ENCODE measurements at regions not wholly inside any gene's neighbourhood (a gene's known extent, or its start where the extent isn't known, plus 50 kb on each side); places are given as distances from the start of the nearest gene placed in this dataset.

GRCh38 chr4:144819591-144819990, 173.6 kb downstream of the HHIP start:
- no peak overlapping the region for H3K4me3 ChIP-seq (ENCODE audit: control insufficient read depth in 1 of 2, extremely low read depth in 1 of 2, low read length in 1 of 2)
- no peaks in the 10 kb centered on the region for H3K4me1 Mint-ChIP-seq
- ATAC-seq (replicated peaks in 1 of 4) (no peak), DNase-seq (no peak)
- ChIA-PET POLR2A (no interaction called here), CTCF (no interaction called here)
- H3K9me3 Mint-ChIP-seq = peaks cover 0 to 10% (median 3%) of the 10 kb centered on the region in 3 donors
- H3K27ac Mint-ChIP-seq = no peak overlapping the region
- H3K4me1 ChIP-seq (ENCODE audit: control insufficient read depth in 1 of 2, extremely low read depth in 1 of 2, insufficient read depth in 2 of 2, low read length in 2 of 2) = no peaks in the 10 kb centered on the region
- H3K4me3 Mint-ChIP-seq = no peak overlapping the region
- no peaks in the 10 kb centered on the region for H3K27me3 Mint-ChIP-seq
- H3K36me3 Mint-ChIP-seq = no peaks in the 10 kb centered on the region
- H3K36me3 ChIP-seq (ENCODE audit: control insufficient read depth in 2 of 2, extremely low read depth in 1 of 2, insufficient read depth in 1 of 2, low read length in 1 of 2) = no peaks in the 10 kb centered on the region
- no peaks in the 10 kb centered on the region for H3K27me3 ChIP-seq (replicated peaks in 1 of 2; ENCODE audit: control insufficient read depth in 2 of 2, extremely low read depth in 1 of 2, insufficient read depth in 2 of 2, low read length in 1 of 2)
- no CpG with 5 or more reads among the region's 3 CpGs for WGBS (ENCODE audit: insufficient coverage)
- H3K9me3 ChIP-seq = no peaks in the 10 kb centered on the region
- H3K27ac ChIP-seq (ENCODE audit: low read length) = no peak overlapping the region

- H3K36me3 Mint-ChIP-seq = no peaks in the 10 kb centered on the region
- no CpG with 5 or more reads among the region's 2 CpGs for WGBS (ENCODE audit: insufficient coverage)
- CTCF ChIA-PET = no interaction called here
- H3K27ac Mint-ChIP-seq = no peak overlapping the region
- no peak overlapping the region for H3K4me3 Mint-ChIP-seq
- H3K27me3 Mint-ChIP-seq = no peaks in the 10 kb centered on the region
- H3K4me3 ChIP-seq (ENCODE audit: control insufficient read depth in 1 of 2, extremely low read depth in 1 of 2, low read length in 1 of 2) = no peak overlapping the region
- no peaks in the 10 kb centered on the region for H3K4me1 ChIP-seq (ENCODE audit: control insufficient read depth in 1 of 2, extremely low read depth in 1 of 2, insufficient read depth in 2 of 2, low read length in 2 of 2)
- no peaks in the 10 kb centered on the region for H3K27me3 ChIP-seq (replicated peaks in 1 of 2; ENCODE audit: control insufficient read depth in 2 of 2, extremely low read depth in 1 of 2, insufficient read depth in 2 of 2, low read length in 1 of 2)
- H3K4me1 Mint-ChIP-seq = no peaks in the 10 kb centered on the region
- H3K36me3 ChIP-seq (ENCODE audit: control insufficient read depth in 2 of 2, extremely low read depth in 1 of 2, insufficient read depth in 1 of 2, low read length in 1 of 2) = no peaks in the 10 kb centered on the region
- POLR2A ChIA-PET = no interaction called here
- ATAC-seq (replicated peaks in 1 of 4) = no peak
- no peaks in the 10 kb centered on the region for H3K9me3 ChIP-seq
- H3K27ac ChIP-seq (ENCODE audit: low read length) = no peak overlapping the region
- H3K9me3 Mint-ChIP-seq = peaks cover 0 to 10% (median 1%) of the 10 kb centered on the region in 3 donors
- no peak for DNase-seq
Measured at GRCh38 chr4:144820011-144820727, 174.2 kb downstream of the HHIP start.

GRCh38 chr4:144820728-144821085, 174.8 kb downstream of the HHIP start:
- H3K4me1 Mint-ChIP-seq = no peaks in the 10 kb centered on the region
- H3K4me3 ChIP-seq (ENCODE audit: control insufficient read depth in 1 of 2, extremely low read depth in 1 of 2, low read length in 1 of 2) = no peak overlapping the region
- no CpG with 5 or more reads among the region's 2 CpGs for WGBS (ENCODE audit: insufficient coverage)
- peaks cover 0 to 10% (median 0%) of the 10 kb centered on the region in 3 donors for H3K9me3 Mint-ChIP-seq
- no peaks in the 10 kb centered on the region for H3K9me3 ChIP-seq
- ATAC-seq (replicated peaks in 1 of 4) (no peak), DNase-seq (no peak)
- H3K27me3 ChIP-seq (replicated peaks in 1 of 2; ENCODE audit: control insufficient read depth in 2 of 2, extremely low read depth in 1 of 2, insufficient read depth in 2 of 2, low read length in 1 of 2) = no peaks in the 10 kb centered on the region
- no peaks in the 10 kb centered on the region for H3K27me3 Mint-ChIP-seq
- H3K36me3 Mint-ChIP-seq = no peaks in the 10 kb centered on the region
- H3K36me3 ChIP-seq (ENCODE audit: control insufficient read depth in 2 of 2, extremely low read depth in 1 of 2, insufficient read depth in 1 of 2, low read length in 1 of 2) = no peaks in the 10 kb centered on the region
- ChIA-PET CTCF (no interaction called here), POLR2A (no interaction called here)
- no peak overlapping the region for H3K4me3 Mint-ChIP-seq
- H3K27ac ChIP-seq (ENCODE audit: low read length) = no peak overlapping the region
- no peak overlapping the region for H3K27ac Mint-ChIP-seq
- no peaks in the 10 kb centered on the region for H3K4me1 ChIP-seq (ENCODE audit: control insufficient read depth in 1 of 2, extremely low read depth in 1 of 2, insufficient read depth in 2 of 2, low read length in 2 of 2)

- Histone ChIP-seq H3K27me3 (replicated peaks in 1 of 2; ENCODE audit: control insufficient read depth in 2 of 2, extremely low read depth in 1 of 2, insufficient read depth in 2 of 2, low read length in 1 of 2) (peaks cover 0 to 1% of the 10 kb centered on the region in 2 experiments), H3K27ac (ENCODE audit: low read length) (no peak overlapping the region), H3K9me3 (no peaks in the 10 kb centered on the region), H3K4me1 (ENCODE audit: control insufficient read depth in 1 of 2, extremely low read depth in 1 of 2, insufficient read depth in 2 of 2, low read length in 2 of 2) (no peaks in the 10 kb centered on the region), H3K36me3 (ENCODE audit: control insufficient read depth in 2 of 2, extremely low read depth in 1 of 2, insufficient read depth in 1 of 2, low read length in 1 of 2) (no peaks in the 10 kb centered on the region), H3K4me3 (ENCODE audit: control insufficient read depth in 1 of 2, extremely low read depth in 1 of 2, low read length in 1 of 2) (no peak overlapping the region)
- H3K27me3 Mint-ChIP-seq = no peaks in the 10 kb centered on the region
- no peak overlapping the region for H3K27ac Mint-ChIP-seq
- H3K4me3 Mint-ChIP-seq = no peak overlapping the region
- peaks cover 0 to 3% (median 2%) of the 10 kb centered on the region in 3 donors for H3K9me3 Mint-ChIP-seq
- no peaks in the 10 kb centered on the region for H3K4me1 Mint-ChIP-seq
- ATAC-seq (replicated peaks in 1 of 4) (no peak), DNase-seq (no peak)
- CTCF ChIA-PET = no interaction called here
- POLR2A ChIA-PET = no interaction called here
- 50% methylated on average over 1 of the region's 2 CpGs for WGBS (ENCODE audit: insufficient coverage)
- no peaks in the 10 kb centered on the region for H3K36me3 Mint-ChIP-seq
Measured at GRCh38 chr4:144831971-144832370, 186.0 kb downstream of the HHIP start.

DNA sequence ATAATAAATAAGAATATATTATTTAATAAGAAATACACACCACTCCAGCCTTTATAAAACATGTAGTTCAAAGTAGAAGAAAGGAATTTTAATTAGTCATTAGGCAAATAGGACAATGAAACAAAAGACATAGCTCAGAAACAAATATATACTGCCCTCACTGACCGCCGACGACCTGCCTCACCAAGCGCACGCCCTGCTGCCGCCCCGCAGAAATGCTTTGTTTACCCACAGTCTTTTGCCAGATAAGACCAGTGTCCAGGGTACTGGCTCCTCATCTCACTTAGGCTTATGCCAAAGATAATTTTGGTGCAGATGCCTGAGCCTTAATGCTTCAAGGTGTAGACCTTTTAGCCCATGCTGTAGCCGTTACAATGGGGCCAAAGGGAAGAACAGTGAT, 199.5 kb downstream of the HHIP start:
- Histone ChIP-seq H3K27me3 (replicated peaks in 1 of 2; ENCODE audit: control insufficient read depth in 2 of 2, extremely low read depth in 1 of 2, insufficient read depth in 2 of 2, low read length in 1 of 2) (no peaks in the 10 kb centered on the region), H3K9me3 (no peaks in the 10 kb centered on the region), H3K27ac (ENCODE audit: low read length) (no peak overlapping the region), H3K4me1 (ENCODE audit: control insufficient read depth in 1 of 2, extremely low read depth in 1 of 2, insufficient read depth in 2 of 2, low read length in 2 of 2) (no peaks in the 10 kb centered on the region), H3K36me3 (ENCODE audit: control insufficient read depth in 2 of 2, extremely low read depth in 1 of 2, insufficient read depth in 1 of 2, low read length in 1 of 2) (no peaks in the 10 kb centered on the region), H3K4me3 (ENCODE audit: control insufficient read depth in 1 of 2, extremely low read depth in 1 of 2, low read length in 1 of 2) (no peak overlapping the region)
- WGBS (ENCODE audit: insufficient coverage) = 94% methylated on average over 8 of the region's 8 CpGs
- no peaks in the 10 kb centered on the region for H3K4me1 Mint-ChIP-seq
- H3K27me3 Mint-ChIP-seq = no peaks in the 10 kb centered on the region
- H3K36me3 Mint-ChIP-seq = no peaks in the 10 kb centered on the region
- no peak for ATAC-seq (replicated peaks in 1 of 4)
- no peak for DNase-seq
- H3K9me3 Mint-ChIP-seq = peaks cover 9 to 17% (median 17%) of the 10 kb centered on the region in 3 donors
- ChIA-PET POLR2A (no interaction called here), CTCF (no interaction called here)
- no peak overlapping the region for H3K27ac Mint-ChIP-seq
- no peak overlapping the region for H3K4me3 Mint-ChIP-seq

DNA sequence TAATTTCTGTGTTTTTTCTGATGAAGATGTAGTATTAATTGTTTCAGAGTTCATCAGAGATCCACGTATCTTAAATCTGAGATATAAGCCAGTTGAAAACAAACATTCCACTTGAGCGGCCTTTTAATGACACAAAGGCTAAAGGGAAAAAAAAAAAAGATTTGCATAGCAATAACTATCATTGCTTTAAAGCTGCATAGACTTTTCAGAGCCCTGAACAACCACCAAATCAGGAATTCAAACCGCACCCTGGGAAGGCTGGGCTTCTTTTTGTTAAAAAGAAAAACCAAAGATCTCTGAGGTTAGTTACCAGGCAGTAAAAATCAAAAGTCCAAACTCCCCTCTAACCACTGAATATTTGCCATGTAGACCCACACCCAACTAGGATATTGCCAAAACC, 206.0 kb downstream of the HHIP start:
- no peak for DNase-seq
- Histone ChIP-seq H3K36me3 (ENCODE audit: control insufficient read depth in 2 of 2, extremely low read depth in 1 of 2, insufficient read depth in 1 of 2, low read length in 1 of 2) (no peaks in the 10 kb centered on the region), H3K27ac (ENCODE audit: low read length) (no peak overlapping the region), H3K4me1 (ENCODE audit: control insufficient read depth in 1 of 2, extremely low read depth in 1 of 2, insufficient read depth in 2 of 2, low read length in 2 of 2) (no peaks in the 10 kb centered on the region), H3K9me3 (no peaks in the 10 kb centered on the region), H3K4me3 (ENCODE audit: control insufficient read depth in 1 of 2, extremely low read depth in 1 of 2, low read length in 1 of 2) (no peak overlapping the region), H3K27me3 (replicated peaks in 1 of 2; ENCODE audit: control insufficient read depth in 2 of 2, extremely low read depth in 1 of 2, insufficient read depth in 2 of 2, low read length in 1 of 2) (no peaks in the 10 kb centered on the region)
- Mint-ChIP-seq H3K36me3 (no peaks in the 10 kb centered on the region), H3K27ac (no peak overlapping the region), H3K4me3 (no peak overlapping the region), H3K27me3 (no peaks in the 10 kb centered on the region), H3K4me1 (no peaks in the 10 kb centered on the region), H3K9me3 (peaks cover 5 to 7% (median 7%) of the 10 kb centered on the region in 3 donors)
- POLR2A ChIA-PET = no interaction called here
- CTCF ChIA-PET = interaction anchor here in 1 of 2 donors (0.6 kb wide), 1 partner anchor 705 kb away, joined by 3 read pairs; no protein-coding TSS in a partner anchor
- no peak for ATAC-seq (replicated peaks in 1 of 4)
- 60% methylated on average over 1 of the region's 3 CpGs for WGBS (ENCODE audit: insufficient coverage)

DNA sequence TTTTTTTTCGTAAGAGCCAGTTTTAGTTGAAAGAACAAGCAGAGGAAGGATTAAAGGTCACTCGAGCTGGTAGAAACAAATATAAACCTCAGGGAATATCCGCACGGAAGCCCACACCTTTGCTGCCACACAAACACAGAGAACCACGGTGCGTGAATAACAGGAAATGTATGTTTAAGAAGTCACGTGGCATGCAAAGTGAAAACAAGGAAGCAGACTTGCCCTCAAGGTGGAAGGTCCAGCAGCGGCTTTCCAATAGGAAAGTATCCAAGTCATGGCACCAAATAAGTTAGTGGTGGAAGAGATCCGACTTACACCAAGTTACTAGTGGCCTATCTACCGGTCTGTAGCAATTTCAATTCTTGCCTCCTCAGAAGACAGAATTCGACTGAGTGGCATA, 215.5 kb downstream of the HHIP start:
- Histone ChIP-seq H3K27me3 (replicated peaks in 1 of 2; ENCODE audit: control insufficient read depth in 2 of 2, extremely low read depth in 1 of 2, insufficient read depth in 2 of 2, low read length in 1 of 2) (no peaks in the 10 kb centered on the region), H3K4me1 (ENCODE audit: control insufficient read depth in 1 of 2, extremely low read depth in 1 of 2, insufficient read depth in 2 of 2, low read length in 2 of 2) (no peaks in the 10 kb centered on the region), H3K4me3 (ENCODE audit: control insufficient read depth in 1 of 2, extremely low read depth in 1 of 2, low read length in 1 of 2) (no peak overlapping the region), H3K36me3 (ENCODE audit: control insufficient read depth in 2 of 2, extremely low read depth in 1 of 2, insufficient read depth in 1 of 2, low read length in 1 of 2) (no peaks in the 10 kb centered on the region), H3K9me3 (no peaks in the 10 kb centered on the region), H3K27ac (ENCODE audit: low read length) (no peak overlapping the region)
- WGBS (ENCODE audit: insufficient coverage) = 82% methylated on average over 3 of the region's 11 CpGs
- ChIA-PET CTCF (no interaction called here), POLR2A (no interaction called here)
- Mint-ChIP-seq H3K27ac (no peak overlapping the region), H3K36me3 (no peaks in the 10 kb centered on the region), H3K4me3 (no peak overlapping the region), H3K9me3 (peaks cover 6 to 21% (median 19%) of the 10 kb centered on the region in 3 donors), H3K27me3 (no peaks in the 10 kb centered on the region), H3K4me1 (no peaks in the 10 kb centered on the region)
- DNase-seq (no peak), ATAC-seq (replicated peaks in 1 of 4) (no peak)

Measured in T-cell (primary cell).